CD4-positive, alpha-beta T cell treated with Interleukin-10 for 1 hour (primary cell): ENCODE measurements at regions not wholly inside any gene's neighbourhood (a gene's known extent, or its start where the extent isn't known, plus 50 kb on each side); places are given as distances from the start of the nearest gene placed in this dataset.

Experiments used
- DNase-seq: peaks from one replicate; pipeline ENCODE4 v3.0.0-alpha.2; 2020

- DNase-seq, result no peak
Measured at GRCh38 chr14:71690478-71690877, 241.8 kb upstream of the RGS6 start.

GRCh38 chr14:71692496-71692895 is 239.7 kb upstream of the RGS6 start:
- DNase-seq, result no peak

- no peak for DNase-seq
Measured at GRCh38 chr14:71693381-71693780, 238.8 kb upstream of the RGS6 start.

- no peak for DNase-seq
Measured at GRCh38 chr14:71694591-71695530, 237.4 kb upstream of the RGS6 start.

GRCh38 chr14:71695611-71696350 is 236.4 kb upstream of the RGS6 start:
- DNase-seq, result no peak

GRCh38 chr14:71698027-71698426 is 234.2 kb upstream of the RGS6 start:
- peak; percentile 17 for DNase-seq

- no peak for DNase-seq
Measured at GRCh38 chr14:71698673-71699072, 233.6 kb upstream of the RGS6 start.

GRCh38 chr14:71701990-71702389 is 230.2 kb upstream of the RGS6 start:
- DNase-seq, result no peak

- no peak for DNase-seq
Measured at GRCh38 chr14:71702786-71703185, 229.4 kb upstream of the RGS6 start.

- DNase-seq, result no peak
Measured at GRCh38 chr14:71703477-71703876, 228.8 kb upstream of the RGS6 start.

- DNase-seq, result no peak
Measured at GRCh38 chr14:71704210-71704609, 228.0 kb upstream of the RGS6 start.

- DNase-seq, result no peak
Measured at GRCh38 chr14:71705460-71705859, 226.8 kb upstream of the RGS6 start.

- DNase-seq, result no peak
Measured at GRCh38 chr14:71709076-71709475, 223.2 kb upstream of the RGS6 start.

GRCh38 chr14:71709987-71710386 is 222.2 kb upstream of the RGS6 start:
- DNase-seq, result no peak

- peak; percentile 12 for DNase-seq
Measured at GRCh38 chr14:71711125-71711524, 221.1 kb upstream of the RGS6 start.

GRCh38 chr14:71711619-71712018 is 220.6 kb upstream of the RGS6 start:
- no peak for DNase-seq

GRCh38 chr14:71712478-71712877 is 219.8 kb upstream of the RGS6 start:
- no peak for DNase-seq

- no peak for DNase-seq
Measured at GRCh38 chr14:71713016-71713415, 219.2 kb upstream of the RGS6 start.

GRCh38 chr14:71713451-71713850 is 218.8 kb upstream of the RGS6 start:
- DNase-seq, result no peak

- DNase-seq, result no peak
Measured at GRCh38 chr14:71714225-71714624, 218.0 kb upstream of the RGS6 start.

- no peak for DNase-seq
Measured at GRCh38 chr14:71716041-71716772, 216.0 kb upstream of the RGS6 start.

GRCh38 chr14:71720978-71721624 is 211.1 kb upstream of the RGS6 start:
- DNase-seq, result peak; percentile 18

GRCh38 chr14:71721791-71722190 is 210.4 kb upstream of the RGS6 start:
- no peak for DNase-seq
